ENCODE measurements at regions not wholly inside any gene's neighbourhood (a gene's known extent, or its start where the extent isn't known, plus 50 kb on each side); places are given as distances from the start of the nearest gene placed in this dataset.

DNA sequence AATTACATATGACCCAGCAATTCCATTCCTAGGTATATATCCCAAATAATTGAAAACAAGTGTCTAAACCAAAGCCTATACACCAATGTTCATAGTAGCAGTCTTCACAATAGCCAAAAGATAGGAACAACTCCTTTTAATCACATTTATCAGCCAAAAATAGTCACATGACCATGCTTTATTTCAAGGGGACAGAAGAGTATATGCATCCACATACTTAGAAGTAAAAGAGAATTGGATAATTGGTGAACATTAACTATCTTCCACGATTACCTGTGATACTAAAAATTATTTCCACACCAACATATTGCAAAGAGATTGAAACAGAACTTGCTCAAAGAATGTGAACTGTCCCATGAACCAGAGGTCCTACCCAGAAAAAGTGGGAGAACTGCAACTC is 51.8 kb upstream of the FOXE1 start:
- TF ChIP-seq, protein P1, sequence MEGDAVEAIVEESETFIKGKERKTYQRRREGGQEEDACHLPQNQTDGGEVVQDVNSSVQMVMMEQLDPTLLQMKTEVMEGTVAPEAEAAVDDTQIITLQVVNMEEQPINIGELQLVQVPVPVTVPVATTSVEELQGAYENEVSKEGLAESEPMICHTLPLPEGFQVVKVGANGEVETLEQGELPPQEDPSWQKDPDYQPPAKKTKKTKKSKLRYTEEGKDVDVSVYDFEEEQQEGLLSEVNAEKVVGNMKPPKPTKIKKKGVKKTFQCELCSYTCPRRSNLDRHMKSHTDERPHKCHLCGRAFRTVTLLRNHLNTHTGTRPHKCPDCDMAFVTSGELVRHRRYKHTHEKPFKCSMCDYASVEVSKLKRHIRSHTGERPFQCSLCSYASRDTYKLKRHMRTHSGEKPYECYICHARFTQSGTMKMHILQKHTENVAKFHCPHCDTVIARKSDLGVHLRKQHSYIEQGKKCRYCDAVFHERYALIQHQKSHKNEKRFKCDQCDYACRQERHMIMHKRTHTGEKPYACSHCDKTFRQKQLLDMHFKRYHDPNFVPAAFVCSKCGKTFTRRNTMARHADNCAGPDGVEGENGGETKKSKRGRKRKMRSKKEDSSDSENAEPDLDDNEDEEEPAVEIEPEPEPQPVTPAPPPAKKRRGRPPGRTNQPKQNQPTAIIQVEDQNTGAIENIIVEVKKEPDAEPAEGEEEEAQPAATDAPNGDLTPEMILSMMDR (conservative IDR thresholded peaks at IDR 0.05; ENCODE audit: low read length): no peak
- no peak for TF ChIP-seq EZH2phosphoT487 (IDR thresholded peaks at IDR 0.05; ENCODE audit: borderline replicate concordance)
